SKM-1 treated with dmso at 0.1 percent for 144 hours (cell line): ENCODE measurements at regions not wholly inside any gene's neighbourhood (a gene's known extent, or its start where the extent isn't known, plus 50 kb on each side); places are given as distances from the start of the nearest gene placed in this dataset.

Experiments
- DNase-seq: peaks from one replicate; lab custom pipeline; 2025; ENCODE audit not compliant: unreplicated experiment; lab: John Stamatoyannopoulos, UW

DNA sequence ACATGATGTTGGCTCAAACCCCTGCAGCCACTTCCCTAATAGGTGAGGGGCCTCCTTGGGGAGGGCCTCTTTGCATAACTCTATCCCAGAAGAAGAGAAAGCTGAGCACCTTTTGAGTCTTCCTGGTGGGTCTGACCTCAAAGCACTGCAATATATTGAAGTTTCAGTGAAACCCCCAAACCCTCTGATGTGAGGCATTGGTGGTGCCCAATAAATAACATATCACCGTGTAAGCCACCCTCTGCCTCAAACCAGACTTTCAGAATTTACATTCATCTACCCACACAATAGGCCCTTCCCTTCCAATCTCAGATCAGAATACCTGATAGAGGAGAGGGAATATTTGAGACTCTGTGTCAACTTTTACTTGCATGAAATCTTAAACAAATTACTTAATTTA is 142.8 kb upstream of the STK17B start:
- DNase-seq, result no peak

DNA sequence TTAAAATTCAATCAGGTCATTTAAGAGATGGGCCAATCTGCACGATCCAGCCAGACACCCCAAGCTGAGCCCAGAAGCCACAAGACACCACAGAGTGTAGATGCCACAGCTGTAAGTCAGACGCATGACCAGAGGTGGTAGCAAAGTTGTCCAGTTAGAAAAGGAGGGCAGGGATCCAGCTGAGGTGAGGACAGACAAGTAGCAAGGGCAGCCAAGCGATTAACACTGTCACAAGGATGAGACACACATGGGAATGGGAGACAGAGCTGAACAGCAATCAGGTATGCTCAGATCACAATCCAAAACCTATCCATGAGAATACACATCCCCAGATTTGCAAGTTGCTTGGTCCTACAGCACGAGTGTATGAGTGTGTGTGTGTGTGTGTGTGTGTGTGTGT is 143.4 kb upstream of the STK17B start:
- DNase-seq, result no peak

DNA sequence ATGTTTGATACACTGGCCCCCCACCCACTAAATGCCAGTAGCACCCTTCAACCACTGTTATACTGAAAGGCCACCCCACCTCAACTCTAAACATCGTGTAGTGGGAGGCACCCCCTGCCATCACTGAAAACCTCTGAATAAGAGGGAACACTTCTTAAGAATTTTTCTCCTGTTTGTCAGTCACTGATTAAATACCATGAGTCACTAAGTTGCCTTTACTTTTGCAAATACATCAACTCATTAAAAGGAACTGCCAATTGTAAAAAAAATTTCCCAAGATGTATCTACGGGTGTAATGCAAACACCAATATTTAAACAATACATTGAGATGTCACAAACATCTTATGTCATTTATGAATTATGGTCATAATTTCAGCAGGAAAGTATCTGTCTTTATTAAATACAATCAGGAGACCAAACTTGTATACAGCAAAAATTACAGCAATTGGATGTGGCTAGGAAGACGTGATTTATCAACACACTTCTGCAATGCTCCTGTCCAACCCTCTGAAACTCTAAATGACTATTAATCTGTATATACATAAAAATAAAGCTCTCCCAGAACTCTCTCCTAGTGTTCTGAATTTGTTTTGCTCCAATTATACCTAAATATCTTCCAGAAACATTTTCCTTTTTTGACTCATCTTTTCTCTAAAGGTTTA is 144.1 kb upstream of the STK17B start:
- DNase-seq, result no peak

DNA sequence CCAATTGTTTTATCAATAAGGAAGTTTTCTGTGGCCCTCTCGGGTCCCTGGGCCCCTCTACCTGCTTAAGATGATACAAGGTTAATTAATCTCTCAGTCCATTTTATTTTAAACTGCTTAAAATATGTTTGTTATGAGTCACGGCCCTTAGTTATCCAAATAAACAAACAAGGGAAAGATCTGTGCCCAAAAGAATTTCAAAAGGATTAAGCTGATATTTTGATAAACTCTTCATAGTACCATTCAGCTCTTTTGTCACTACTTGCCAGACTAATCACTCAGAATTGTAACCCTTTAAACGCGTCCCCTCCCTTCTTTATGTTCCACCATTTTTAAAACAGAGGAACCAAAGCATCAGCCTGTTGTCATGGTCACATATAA is 144.7 kb upstream of the STK17B start:
- DNase-seq, result no peak

DNA sequence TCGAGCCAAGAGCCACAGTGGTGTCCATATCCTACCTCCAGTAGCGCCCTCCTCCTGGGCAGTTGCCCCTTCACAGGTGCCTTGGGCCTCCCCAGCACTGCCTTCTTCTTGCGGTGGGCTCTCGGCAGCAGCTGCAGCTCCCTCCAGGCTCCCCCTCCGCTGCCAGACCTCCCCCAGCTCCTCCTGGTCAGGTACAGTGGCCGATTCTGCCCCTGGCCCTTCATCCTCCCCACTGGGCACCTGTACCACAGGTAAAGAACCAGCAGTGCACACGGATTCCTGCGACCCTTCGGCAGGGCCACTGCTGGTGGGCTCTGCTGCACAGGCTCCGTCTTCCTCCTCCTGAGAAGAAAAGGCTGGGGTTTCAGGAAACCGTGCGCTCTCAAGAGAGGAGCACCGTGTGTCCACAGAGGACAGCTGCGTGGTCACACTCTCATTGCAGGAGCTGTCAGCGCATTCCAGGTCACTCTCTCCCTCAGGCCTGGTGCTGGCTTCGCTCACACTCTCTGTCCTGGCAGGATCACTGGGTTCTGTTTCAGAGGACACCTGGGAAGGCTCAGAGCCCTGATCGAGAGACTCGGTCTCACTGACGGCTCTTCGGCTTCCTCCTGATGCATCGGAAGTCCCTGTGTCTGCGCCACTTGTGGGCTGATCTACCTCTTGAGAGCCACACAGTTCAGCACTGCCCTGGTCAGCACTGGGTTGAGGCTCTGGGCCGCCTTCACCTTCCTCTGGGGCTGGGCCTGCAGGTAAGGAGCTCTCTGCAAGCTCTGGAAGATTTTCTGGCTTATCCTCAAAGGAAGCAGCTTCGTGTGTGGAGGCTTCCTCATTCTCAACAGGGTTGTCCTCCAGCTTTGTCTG is 147.4 kb upstream of the STK17B start:
- DNase-seq, result no peak

DNA sequence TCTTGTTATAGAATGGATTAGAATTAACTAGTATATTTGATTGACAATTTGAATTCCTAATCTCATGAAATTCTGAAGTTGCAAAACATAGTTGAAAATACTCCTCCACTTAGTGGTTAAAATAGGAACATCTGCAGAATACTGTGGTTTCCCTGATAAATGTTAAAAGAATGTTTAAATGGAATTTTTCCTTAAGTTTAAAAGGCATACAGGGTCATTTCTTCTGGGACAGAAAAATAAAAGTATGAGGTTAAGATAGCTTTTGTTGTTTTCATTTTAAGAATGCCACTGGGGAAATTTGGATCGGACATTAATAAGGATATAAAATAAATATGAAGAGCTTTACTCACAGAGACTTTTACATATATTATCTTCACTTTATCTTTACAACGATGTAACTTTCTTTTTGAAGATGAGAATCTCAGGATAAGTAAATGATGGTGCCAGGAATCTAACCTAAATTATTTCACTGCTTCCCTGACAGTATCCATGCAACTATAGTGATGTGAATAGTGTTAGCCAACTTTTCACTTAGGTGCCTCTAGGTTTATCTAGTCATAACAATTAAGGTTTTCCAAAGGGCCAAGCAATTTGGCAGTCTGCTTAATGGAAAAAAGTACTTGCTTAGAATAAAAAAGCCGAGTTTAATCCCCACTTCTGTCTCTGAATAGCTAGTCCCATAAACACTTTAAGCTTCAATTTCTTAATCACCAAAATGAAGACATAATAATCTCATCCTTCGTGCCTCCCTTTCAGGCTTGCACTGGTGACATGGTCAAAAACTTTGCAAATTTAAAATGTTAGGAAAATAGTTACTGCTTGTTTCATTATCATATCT is 151.8 kb upstream of the STK17B start:
- DNase-seq, result no peak

DNA sequence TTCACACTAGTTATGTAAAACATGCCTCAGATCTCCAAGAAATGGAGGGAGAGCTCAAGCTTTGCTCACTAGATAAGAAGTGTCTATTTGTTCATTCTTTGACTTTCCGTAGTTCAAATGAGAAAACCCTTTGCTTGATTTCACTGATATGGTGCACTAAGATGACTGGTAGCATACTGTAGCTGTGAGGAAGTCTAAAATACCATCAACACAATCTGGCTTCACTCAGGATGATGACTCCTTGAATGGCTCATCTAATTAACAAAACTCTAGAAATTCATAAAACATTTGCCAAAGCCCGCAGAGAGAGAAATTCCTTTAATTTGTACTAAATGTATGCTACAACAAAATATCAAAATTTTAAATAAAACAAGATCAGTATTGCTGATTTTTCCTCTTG is 152.8 kb upstream of the STK17B start:
- no peak for DNase-seq

DNA sequence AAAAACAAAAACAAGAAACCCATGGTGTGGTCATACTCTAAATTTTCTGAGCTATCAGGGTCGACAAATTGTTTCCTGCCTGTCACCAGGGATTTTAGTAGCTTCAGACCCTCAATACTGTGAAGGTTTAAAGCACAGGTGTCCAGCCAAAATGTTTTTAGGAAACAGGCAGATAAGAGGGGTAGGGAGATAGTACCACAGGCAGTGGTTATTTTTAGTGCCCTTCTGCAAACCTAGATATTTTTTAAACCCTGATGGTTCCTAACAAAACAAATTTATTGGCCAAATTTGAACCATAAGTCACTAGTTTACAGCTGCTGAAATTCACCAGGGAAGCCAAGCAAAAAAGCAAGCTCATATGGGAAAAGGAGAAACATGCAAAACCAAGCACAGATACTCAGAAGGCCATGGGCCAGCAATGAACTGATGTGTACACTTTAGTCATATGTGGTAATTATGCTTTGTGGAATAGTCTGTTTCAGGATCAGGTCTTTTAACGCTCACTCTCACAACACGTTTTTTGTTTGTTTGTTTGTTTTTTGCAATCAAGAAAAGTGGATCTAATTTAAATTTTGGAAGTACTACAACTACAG is 156.8 kb upstream of the STK17B start:
- DNase-seq, result no peak

DNA sequence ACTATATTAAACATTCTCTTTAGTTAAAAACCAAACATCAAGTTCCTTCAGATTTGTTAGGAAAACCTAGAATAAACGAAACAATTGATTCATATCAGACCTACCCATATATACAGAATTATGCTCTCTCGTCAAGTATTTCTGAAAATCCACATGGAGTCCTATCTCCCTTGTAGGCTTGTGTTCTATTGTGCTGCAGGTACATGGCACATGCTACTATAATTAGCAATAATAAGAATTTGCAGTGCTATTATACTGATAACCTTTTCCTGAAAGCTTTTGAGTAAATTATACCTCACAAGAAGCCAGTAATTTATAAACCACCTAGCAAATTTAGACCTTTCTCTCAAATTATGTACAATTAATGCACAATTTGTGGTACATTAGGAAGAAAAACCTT is 158.6 kb upstream of the STK17B start:
- DNase-seq, result no peak

DNA sequence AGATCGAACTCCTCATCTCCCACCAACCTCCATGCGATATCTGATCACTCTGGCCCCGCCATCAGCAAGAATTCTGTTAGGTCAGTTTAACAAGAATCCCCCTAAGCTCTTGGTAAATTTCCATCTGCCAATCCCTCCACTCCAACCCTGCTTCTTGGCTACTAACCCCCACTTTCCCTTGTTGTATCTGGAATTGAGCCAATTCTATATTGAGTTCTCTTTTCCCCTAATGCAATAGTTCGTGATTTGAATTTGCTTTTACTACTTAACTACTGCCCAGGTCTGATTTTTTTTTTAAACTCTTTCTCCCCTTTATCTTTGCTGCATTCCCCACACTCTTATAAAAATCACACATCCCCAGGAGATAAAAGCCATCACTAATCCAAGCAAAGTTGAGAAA is 159.3 kb upstream of the STK17B start:
- no peak for DNase-seq

DNA sequence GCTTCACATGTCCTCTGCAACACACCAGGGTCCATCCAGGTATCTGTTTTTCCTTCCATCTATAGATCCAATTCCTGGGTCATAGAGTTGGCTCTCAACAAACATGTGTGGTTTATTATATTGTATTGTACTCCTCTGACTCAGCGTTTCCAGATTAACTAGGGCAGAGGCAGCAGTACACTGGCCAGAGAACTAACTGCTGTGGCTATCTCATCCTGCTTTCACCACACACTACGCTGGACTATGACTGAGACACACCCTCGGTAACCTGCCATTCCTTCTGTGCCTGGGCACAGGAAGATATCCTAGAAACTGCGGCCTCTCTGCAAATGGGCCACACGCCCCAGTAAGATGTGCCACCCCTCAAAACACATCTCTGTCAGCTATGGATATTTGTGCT is 159.8 kb upstream of the STK17B start:
- DNase-seq, result no peak

DNA sequence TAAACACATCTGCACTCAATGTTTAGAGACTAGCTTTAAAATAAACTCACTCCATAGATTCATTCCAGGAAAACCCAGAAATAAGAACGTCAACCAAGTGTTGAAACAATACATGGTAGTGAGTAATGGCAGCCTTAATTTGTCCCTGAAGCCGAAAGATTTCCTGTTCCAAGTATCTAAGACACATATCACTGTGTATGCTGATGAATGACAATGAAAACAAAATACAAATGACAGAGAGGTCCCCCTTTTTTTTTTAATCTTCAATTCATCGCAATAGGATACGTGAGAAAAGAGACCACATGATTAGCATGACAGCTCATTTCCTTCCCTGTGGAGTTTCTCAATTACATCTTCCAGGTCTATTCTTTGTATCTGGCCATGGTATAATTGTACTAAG is 160.5 kb upstream of the STK17B start:
- DNase-seq, result no peak

DNA sequence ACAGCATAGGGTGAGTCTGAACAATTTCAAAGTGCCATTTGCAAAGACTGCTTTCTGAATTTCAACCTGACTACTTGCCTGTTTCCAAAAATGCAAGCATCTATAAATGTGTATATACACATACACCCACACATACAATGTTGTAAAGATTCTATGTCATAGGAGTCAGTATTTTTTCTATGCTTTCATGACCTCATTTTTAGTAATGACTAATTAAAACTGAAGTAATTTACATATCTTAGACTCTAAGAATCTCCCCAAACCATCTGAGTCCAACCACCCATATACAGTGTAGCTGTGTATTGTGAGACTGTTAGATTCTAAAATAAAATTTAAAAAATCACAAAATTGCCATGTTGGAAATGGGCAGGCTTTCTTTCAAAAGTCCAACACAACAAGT is 162.0 kb upstream of the STK17B start:
- no peak for DNase-seq

DNA sequence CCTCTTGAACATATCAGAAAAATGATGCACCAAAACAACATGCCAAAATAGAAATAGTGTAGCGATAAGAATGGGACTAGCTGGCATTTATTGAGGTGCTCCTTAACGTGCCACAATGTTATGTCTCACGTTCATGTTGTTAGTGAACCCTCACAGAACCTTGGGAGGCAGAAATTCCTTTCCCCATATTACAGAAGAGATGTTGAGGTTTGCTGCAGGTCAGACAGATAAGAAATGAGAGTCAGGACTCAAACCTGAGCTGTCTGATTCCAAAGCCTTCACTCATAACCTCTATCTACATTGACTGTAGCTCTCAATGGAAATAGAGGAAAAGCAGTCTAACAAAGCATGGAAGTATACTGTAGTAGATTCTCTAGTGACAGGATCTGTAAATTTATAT is 163.3 kb upstream of the STK17B start:
- no peak for DNase-seq

DNA sequence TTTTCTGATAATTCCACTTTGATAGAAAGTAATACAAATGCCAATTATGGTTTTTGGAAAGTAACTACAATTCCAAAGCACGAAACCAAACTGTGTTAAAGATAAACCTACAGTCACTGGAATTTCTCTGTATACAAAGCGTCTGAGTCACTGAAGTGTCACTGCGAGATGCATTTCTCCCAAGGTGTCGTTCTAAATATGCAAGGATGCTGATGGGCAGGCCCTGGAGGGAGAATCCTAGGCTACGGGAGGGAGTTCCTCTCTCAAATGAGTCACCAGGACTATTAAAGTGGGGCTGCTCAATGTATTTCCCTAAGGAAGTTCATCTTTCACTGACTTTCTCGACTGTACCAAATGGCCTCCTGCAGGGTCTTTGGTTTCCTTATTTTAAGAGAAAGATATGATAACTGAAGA is 163.8 kb upstream of the STK17B start:
- DNase-seq, result no peak

DNA sequence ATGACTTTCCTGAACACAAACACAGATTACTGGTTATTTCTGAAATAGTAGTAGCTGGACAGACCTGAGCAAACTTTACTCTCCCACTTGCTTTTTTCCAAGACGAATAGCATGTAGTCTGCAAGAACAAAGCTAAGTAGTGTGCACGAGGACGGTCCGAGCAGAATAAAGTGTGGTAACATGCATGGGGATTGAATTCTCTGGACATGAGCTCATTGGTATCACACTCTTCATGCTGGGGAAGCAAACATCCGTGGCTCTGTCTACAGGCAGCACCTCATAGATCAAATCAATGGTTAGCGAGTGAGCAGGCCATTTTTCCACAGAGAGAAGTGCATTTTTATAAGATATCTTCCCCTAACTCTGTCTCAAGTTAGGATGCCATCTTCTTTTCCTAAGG is 164.8 kb upstream of the STK17B start:
- DNase-seq, result no peak

DNA sequence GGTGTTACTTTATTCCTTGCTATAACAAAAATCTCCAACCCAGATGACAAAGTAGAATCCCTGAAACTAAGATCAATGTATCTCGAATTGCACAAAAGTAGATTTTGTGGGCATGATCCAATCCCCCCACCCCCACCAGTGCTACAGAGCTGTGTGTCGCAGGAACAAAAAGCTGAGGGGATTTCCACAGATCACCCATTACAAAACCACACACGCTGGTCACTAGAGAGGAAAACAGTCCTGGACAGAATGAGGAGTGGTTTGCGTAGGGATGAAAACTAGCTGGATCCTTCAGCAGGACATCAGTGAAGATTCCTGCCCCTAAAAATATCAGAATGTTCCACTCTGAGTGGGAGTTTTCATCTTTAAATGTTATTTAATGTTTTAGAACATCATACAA is 165.3 kb upstream of the STK17B start:
- DNase-seq, result no peak

DNA sequence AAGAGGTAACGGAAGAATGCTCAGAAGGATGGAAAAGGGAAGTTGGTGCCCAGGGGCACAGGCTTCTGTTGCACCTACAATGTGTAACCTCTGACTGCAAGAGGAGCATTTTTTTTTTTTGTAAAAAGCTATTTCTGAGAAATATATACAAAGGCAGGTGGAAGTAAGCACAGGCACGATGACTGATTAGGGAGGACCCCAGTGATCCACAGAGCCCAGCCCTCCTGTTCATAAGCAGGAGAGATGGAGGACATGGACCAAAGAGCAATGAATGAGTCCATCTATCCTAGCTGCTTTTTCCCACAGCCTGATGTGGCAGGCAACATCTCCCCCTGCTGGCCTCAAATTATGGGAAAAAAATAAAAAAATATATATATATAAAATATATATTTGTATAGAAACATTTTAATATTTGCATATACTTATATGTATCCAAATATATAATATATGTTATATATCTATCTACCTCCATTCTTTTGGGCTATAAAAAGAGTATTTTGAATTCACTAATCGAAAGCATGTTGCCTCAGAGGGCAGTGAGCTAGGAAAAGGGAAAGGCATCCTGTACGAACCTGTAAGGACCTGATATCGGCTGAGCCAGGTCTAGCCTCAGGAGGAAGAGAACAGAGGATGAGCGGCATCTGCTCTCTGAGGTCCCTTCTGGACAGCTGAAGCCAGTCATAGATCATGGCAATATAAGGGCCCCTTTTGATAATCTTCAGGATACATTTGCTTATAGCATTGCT is 166.0 kb upstream of the STK17B start:
- DNase-seq, result peak; percentile 49

DNA sequence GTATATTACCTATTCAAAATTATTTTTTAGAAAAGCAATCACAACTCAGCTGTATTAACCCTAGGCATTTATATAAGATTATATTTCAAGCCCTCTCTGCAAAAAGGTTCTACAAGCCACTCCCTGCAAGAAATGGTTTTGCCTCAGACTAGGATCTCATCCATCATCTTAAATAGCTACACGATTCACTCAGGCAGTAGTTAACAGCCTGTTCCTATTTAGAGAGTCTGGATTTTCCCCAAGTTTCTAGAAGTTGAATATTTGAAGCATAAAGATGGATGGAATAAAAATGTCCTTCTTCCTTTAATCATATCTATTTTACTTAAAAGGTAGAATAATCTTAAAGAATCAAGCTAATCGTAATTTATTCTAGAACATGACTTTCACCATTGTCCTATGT is 167.1 kb upstream of the STK17B start:
- no peak for DNase-seq

DNA sequence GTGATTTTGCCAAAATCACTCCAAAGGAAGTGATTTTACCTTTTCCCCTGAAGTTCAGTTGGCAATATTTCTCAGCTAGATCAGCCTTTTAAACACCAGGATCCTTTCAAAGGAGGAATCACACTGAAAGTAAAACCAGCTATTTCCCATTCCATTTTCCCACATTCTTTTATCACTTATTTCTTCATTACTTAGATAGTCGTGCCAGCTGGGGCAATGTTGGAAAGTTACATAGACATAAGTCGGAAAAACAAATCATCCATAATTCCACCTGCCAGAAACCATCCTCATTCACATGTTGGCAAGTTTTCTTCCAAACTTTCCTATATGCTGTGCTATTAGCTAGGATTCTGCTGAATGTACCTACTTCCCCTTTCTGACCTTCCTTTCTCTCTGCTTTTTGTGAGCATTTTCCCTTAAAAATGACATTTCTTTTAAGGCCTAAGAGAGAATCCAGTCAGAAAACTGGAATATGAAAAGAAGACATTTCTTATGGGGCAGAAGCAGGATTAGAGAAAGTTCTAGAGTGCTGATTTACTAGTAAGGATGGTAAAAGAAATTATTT is 170.0 kb upstream of the STK17B start:
- DNase-seq, result no peak
